GM06990 (cell line): ENCODE measurements at regions not wholly inside any gene's neighbourhood (a gene's known extent, or its start where the extent isn't known, plus 50 kb on each side); places are given as distances from the start of the nearest gene placed in this dataset.
"Not testable (repeated sequence)": the region's sequence is repeated elsewhere in the genome, so short reads cannot be mapped to it uniquely, and the experiment has no call there.

Source experiments
- DNase-seq: peaks from one replicate; pipeline ENCODE4 v3.0.0-alpha.2; 2011; ENCODE audit not compliant: insufficient read length; ENCODE audit errors: extremely low read depth
- H3K27me3 ChIP-seq: replicated peaks from 2 replicates; pipeline ENCODE4 v1.6.0; 2011; ENCODE audit warnings: low read length; ENCODE audit not compliant: control insufficient read depth, insufficient read depth
- H3K36me3 ChIP-seq: 2 replicates; pipeline ENCODE4 v1.5.1; 2011; ENCODE audit warnings: low read length; ENCODE audit not compliant: control insufficient read depth, insufficient read depth
- H3K4me3 ChIP-seq: replicated peaks from 2 replicates; pipeline ENCODE4 v1.5.1; 2011; ENCODE audit warnings: low read depth, mild to moderate bottlenecking, control low read depth, low read length
- TF ChIP-seq, protein P1 (sequence below): IDR thresholded peaks from 2 replicates; pipeline ENCODE4 v1.5.1; 2011; ENCODE audit warnings: low read length, control low read depth, mild to moderate bottlenecking, inconsistent platforms; ENCODE audit not compliant: insufficient read depth, poor library complexity, severe bottlenecking

DNA sequence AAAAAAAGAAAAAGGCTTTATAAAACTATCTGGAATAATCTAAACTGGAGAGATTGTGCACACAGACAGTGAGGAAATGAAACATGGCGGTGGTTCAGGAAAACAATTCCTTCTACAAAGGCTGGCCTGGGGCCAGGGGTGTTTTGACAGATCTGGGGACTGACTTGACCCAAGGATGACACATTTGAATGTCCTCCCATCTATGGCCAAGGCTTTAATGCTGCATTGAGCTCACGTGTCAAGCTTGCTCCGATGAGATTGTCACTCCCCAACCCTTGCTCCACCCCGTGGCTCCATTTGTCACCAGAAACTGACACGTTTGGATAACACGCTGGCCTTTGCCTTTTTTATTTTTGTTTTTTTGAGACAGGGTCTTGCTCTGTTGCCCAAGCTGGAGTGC is 156.1 kb downstream of the ZFP64 start:
- Histone ChIP-seq H3K4me3 (no peak overlapping the region), H3K27me3 (no peaks in the 10 kb centered on the region), H3K36me3 (no peaks in the 10 kb centered on the region)
- TF ChIP-seq, protein P1, sequence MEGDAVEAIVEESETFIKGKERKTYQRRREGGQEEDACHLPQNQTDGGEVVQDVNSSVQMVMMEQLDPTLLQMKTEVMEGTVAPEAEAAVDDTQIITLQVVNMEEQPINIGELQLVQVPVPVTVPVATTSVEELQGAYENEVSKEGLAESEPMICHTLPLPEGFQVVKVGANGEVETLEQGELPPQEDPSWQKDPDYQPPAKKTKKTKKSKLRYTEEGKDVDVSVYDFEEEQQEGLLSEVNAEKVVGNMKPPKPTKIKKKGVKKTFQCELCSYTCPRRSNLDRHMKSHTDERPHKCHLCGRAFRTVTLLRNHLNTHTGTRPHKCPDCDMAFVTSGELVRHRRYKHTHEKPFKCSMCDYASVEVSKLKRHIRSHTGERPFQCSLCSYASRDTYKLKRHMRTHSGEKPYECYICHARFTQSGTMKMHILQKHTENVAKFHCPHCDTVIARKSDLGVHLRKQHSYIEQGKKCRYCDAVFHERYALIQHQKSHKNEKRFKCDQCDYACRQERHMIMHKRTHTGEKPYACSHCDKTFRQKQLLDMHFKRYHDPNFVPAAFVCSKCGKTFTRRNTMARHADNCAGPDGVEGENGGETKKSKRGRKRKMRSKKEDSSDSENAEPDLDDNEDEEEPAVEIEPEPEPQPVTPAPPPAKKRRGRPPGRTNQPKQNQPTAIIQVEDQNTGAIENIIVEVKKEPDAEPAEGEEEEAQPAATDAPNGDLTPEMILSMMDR = no peak
- DNase-seq = no peak

DNA sequence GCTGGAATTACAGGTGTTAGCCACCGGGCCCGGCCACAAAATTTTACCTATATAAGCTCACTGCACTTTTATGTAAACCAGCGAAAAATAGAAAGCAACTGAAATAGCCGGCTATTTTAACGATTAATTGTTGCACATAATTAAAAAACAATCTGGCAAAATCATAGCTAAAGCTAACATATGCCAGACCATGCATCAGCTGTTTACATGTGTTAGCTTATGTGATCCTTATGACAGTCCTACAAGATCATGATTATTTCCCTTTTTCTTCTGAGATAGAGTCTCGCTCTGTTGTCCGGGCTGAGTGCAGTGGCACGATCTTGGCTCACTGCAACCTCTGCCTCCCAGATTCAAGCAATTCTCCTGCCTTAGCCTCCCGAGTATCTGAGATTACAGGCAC is 157.0 kb downstream of the ZFP64 start:
- no peak overlapping the region for H3K4me3 ChIP-seq
- TF ChIP-seq, protein P1 = no peak
- no peak for DNase-seq
- no peaks in the 10 kb centered on the region for H3K36me3 ChIP-seq
- H3K27me3 ChIP-seq = no peaks in the 10 kb centered on the region

DNA sequence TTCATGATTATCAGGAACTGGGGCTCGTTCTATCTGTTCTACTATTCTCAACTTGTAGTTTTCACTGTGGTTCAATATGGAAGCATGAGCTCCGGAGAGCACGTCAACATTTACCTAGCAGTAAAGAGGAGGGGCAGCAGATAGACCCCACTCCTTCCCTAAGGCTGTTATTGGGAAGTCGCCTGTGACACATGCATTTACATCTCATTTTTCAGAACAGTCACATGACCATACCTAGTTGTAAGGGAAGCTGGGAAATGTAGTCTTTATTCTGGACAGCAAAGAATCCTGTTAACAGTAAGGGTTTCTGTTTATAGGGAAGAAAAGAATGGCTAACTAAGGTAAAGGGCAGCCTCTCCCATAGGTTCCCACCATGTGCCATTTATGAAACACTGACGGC is 158.3 kb downstream of the ZFP64 start:
- H3K27me3 ChIP-seq = no peaks in the 10 kb centered on the region
- H3K36me3 ChIP-seq = no peaks in the 10 kb centered on the region
- no peak for DNase-seq
- TF ChIP-seq, protein P1 = no peak
- no peak overlapping the region for H3K4me3 ChIP-seq

DNA sequence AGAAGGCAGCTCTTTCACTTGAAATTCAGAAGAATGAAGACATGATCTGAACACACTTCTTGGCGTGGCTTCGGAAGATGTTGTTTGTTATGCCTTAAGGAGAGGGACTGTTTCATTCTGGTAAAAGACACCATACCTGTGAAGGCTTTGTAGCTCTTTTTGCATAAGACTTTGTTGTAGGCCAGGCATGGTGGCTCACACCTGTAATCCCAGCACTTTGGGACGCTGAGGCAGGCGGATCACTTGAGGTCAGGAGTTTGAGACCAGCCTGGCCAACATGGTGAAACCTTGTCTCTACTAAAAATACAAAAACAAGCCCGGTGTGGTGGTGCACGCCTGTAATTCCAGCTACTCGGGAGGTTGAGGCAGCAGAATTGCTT is 159.3 kb downstream of the ZFP64 start:
- not testable (repeated sequence) for H3K27me3 ChIP-seq, DNase-seq, H3K36me3 ChIP-seq, H3K4me3 ChIP-seq

DNA sequence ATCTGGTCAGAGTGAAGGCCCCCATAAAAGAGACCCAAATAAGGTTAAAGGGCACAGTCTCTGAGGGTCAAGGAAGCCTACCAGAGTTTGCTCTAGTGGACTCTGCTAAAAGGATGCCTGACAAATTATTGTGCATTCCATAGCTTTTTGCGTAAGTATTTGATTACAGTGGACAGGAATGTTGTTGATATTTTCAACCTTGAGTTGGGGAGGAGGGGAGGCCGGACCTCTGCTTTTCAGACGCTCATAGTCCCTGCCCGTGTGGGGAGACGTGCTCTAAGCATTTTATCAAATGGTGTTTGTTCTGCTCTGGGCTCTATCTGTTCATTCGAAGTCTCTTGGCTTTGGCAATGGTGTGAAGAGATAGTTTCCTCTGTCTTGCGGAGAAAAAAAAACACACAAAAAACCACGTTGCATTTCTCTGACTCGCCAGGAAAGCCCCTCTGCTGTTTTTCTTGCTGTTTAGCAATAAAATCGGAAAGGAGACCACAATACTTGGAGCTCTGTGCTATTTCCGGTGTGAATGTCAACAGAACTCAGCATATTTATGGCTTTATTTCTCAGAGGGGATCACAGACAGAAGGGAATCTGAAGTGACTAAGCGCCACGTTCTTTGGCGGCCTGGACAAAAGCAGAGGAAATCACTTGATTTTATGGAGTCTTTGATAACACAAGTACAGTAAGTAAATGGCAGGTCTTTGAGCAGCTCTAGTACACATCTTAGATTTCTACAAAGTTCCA is 159.8 kb downstream of the ZFP64 start:
- Histone ChIP-seq H3K4me3 (no peak overlapping the region), H3K27me3 (no peaks in the 10 kb centered on the region), H3K36me3 (no peaks in the 10 kb centered on the region)
- TF ChIP-seq, protein P1 = no peak
- no peak for DNase-seq

DNA sequence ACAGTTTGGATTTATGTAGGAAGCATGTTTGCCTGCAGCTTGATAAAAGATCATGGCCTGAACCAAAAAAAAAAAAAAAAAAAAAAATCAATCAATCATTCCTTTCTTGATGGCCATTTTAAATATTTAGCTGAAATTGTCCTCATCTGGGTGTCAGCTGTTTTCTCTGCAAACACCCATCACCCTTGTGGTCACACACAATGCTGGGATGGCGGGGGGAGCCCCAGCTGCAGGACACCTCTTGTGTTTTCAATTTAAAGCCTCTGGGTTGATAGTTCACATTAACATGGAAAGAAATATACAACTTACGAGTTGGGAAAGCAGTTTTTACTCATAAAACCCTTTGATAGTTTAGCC is 160.4 kb downstream of the ZFP64 start:
- TF ChIP-seq, protein P1 = no peak
- no peak for DNase-seq
- Histone ChIP-seq H3K36me3 (no peaks in the 10 kb centered on the region), H3K4me3 (no peak overlapping the region), H3K27me3 (no peaks in the 10 kb centered on the region)

DNA sequence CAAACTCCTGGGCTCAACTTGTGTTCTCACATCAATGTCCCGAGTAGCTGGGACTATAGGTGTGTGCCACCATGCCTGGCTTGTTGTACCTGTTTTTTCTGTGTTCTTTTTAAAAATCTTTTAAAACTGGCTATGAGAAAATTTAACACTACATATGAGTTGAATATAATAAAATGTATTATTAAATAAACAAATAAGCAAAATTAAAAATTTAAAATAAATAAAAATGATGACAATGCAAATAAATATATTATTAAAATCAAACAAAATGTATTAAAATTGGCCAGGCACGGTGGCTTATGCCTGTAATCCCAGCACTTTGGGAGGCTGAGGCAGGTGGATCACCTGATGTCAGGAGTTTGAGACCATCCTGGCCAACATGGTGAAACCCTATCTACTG is 162.4 kb downstream of the ZFP64 start:
- not testable (repeated sequence) for H3K4me3 ChIP-seq, H3K36me3 ChIP-seq, H3K27me3 ChIP-seq, DNase-seq
